OCI-LY3 (cell line): ENCODE measurements at regions not wholly inside any gene's neighbourhood (a gene's known extent, or its start where the extent isn't known, plus 50 kb on each side); places are given as distances from the start of the nearest gene placed in this dataset.
A peak's percentile ranks its signal among the peaks of the same experiment; 100 is the strongest.

Experiments used
- H2AFZ ChIP-seq: fragments of 200-600, 300-600 bp; shearing (Covaris generic); 2 replicates; pipeline ENCODE4 v1.6.0; 2014; ENCODE audit warnings: antibody characterized with exemption, low read depth, low read length
- H3K27ac ChIP-seq: fragments of 200-600, 300-600 bp; sonication (generic); 2 replicates; pipeline ENCODE4 v1.5.1; 2014; ENCODE audit warnings: mild to moderate bottlenecking, low read length, moderate library complexity, mixed read lengths
- H3K27me3 ChIP-seq: fragments of 200-600, 300-600 bp; sonication (generic); 2 replicates; pipeline ENCODE4 v1.6.1; 2014; ENCODE audit warnings: low read depth, low read length, mixed read lengths
- H3K36me3 ChIP-seq: fragments of 200-600, 300-600 bp; sonication (generic); replicated peaks from 2 replicates; pipeline ENCODE3; 2014; ENCODE audit warnings: low read depth, low read length, mixed read lengths
- H3K4me1 ChIP-seq: fragments of 300-600, 200-600 bp; sonication (generic); 2 replicates; pipeline ENCODE4 v1.6.1; 2014; ENCODE audit warnings: low read length, mixed read lengths
- H3K4me2 ChIP-seq: fragments of 200-600, 300-600 bp; sonication (generic); 2 replicates; pipeline ENCODE4 v1.6.1; 2014; ENCODE audit warnings: low read length, mixed read lengths
- H3K4me3 ChIP-seq: fragments of 300-600, 200-600 bp; sonication (generic); 2 replicates; pipeline ENCODE4 v1.5.1; 2014; ENCODE audit warnings: antibody characterized with exemption, mild to moderate bottlenecking, low read length, moderate library complexity
- H3K79me2 ChIP-seq: fragments of 300-600, 200-600 bp; shearing (Covaris generic); 2 replicates; pipeline ENCODE4 v1.6.1; 2014; ENCODE audit warnings: mild to moderate bottlenecking, low read length, mixed read lengths
- H3K9ac ChIP-seq: fragments of 300-600, 200-600 bp; shearing (Covaris generic); 2 replicates; pipeline ENCODE4 v1.6.0; 2014; ENCODE audit warnings: mild to moderate bottlenecking, low read length, moderate library complexity
- H3K9me3 ChIP-seq: fragments of 200-600, 300-600 bp; shearing (Covaris generic); 2 replicates; pipeline ENCODE4 v1.6.1; 2014; ENCODE audit warnings: low read length, mixed read lengths; ENCODE audit not compliant: insufficient read depth
- H4K20me1 ChIP-seq: fragments of 200-600, 300-600 bp; sonication (generic); 2 replicates; pipeline ENCODE4 v1.6.1; 2016; ENCODE audit warnings: low read length, mixed read lengths; ENCODE audit not compliant: insufficient read depth
- CTCF ChIP-seq: fragments of 200-600, 300-600 bp; sonication (generic); IDR thresholded peaks from 2 replicates; pipeline ENCODE4 v1.5.1; 2014; ENCODE audit warnings: antibody characterized with exemption, low read length, low read depth
- EZH2phosphoT487 ChIP-seq: fragments of 200-600 bp; shearing (Covaris generic); IDR thresholded peaks from 2 replicates; pipeline ENCODE4 v1.6.1; 2018; ENCODE audit warnings: antibody characterized with exemption, mixed run types, low read depth

- Histone ChIP-seq H3K4me2 (no peak overlapping the region), H2AFZ (no peak overlapping the region)
- TF ChIP-seq EZH2phosphoT487 (no peak), CTCF (no peak)
Observed at GRCh38 chr2:7233126-7233525, 315.9 kb downstream of the RNF144A start.

GRCh38 chr2:7237466-7237865 is 320.3 kb downstream of the RNF144A start:
- Histone ChIP-seq H3K4me3 (no peak overlapping the region), H4K20me1 (no peaks in the 10 kb centered on the region), H3K9ac (no peak overlapping the region), H3K4me1 (peaks cover 6% of the 10 kb centered on the region), H3K4me2 (no peak overlapping the region), H2AFZ (no peak overlapping the region), H3K79me2 (no peaks in the 10 kb centered on the region), H3K36me3 (no peaks in the 10 kb centered on the region), H3K27me3 (peaks cover 14% of the 10 kb centered on the region; the same call in 1 of the 2 replicates), H3K9me3 (no peaks in the 10 kb centered on the region), H3K27ac (no peak overlapping the region)
- no peak for TF ChIP-seq EZH2phosphoT487

More at GRCh38 chr2:7233126-7233525, 315.9 kb downstream of the RNF144A start:
- Histone ChIP-seq H3K27ac (no peak overlapping the region), H3K36me3 (no peaks in the 10 kb centered on the region), H4K20me1 (no peaks in the 10 kb centered on the region), H3K27me3 (peaks cover 14% of the 10 kb centered on the region; the same call in 1 of the 2 replicates), H3K4me3 (no peak overlapping the region), H3K4me1 (no peaks in the 10 kb centered on the region), H3K9ac (no peak overlapping the region), H3K9me3 (no peaks in the 10 kb centered on the region), H3K79me2 (no peaks in the 10 kb centered on the region)

- no peak overlapping the region for H2AFZ ChIP-seq
- H3K9ac ChIP-seq: no peak overlapping the region
- H4K20me1 ChIP-seq: no peaks in the 10 kb centered on the region
- H3K27ac ChIP-seq: no peak overlapping the region
- peaks cover 14% of the 10 kb centered on the region; the same call in 1 of the 2 replicates for H3K27me3 ChIP-seq
- H3K36me3 ChIP-seq: no peaks in the 10 kb centered on the region
- H3K9me3 ChIP-seq: no peaks in the 10 kb centered on the region
- TF ChIP-seq EZH2phosphoT487: no peak
- no peak overlapping the region for H3K4me3 ChIP-seq
- H3K4me1 ChIP-seq: peaks cover 11% of the 10 kb centered on the region
- H3K79me2 ChIP-seq: no peaks in the 10 kb centered on the region
- H3K4me2 ChIP-seq: no peak overlapping the region
Observed at GRCh38 chr2:7239078-7239477, 321.9 kb downstream of the RNF144A start.

GRCh38 chr2:7241041-7241745 is 324.0 kb downstream of the RNF144A start:
- Histone ChIP-seq H3K9me3 (no peaks in the 10 kb centered on the region), H3K4me3 (no peak overlapping the region), H2AFZ (no peak overlapping the region), H3K27me3 (peaks cover 6% of the 10 kb centered on the region; the same call in 1 of the 2 replicates), H4K20me1 (no peaks in the 10 kb centered on the region), H3K79me2 (no peaks in the 10 kb centered on the region), H3K36me3 (no peaks in the 10 kb centered on the region), H3K4me1 (peaks cover 11% of the 10 kb centered on the region), H3K9ac (no peak overlapping the region), H3K4me2 (no peak overlapping the region), H3K27ac (no peak overlapping the region)
- no peak for TF ChIP-seq CTCF

- no peak overlapping the region for H3K9ac ChIP-seq
- TF ChIP-seq EZH2phosphoT487: no peak
- TF ChIP-seq CTCF: no peak
- H3K79me2 ChIP-seq: no peaks in the 10 kb centered on the region
- H4K20me1 ChIP-seq: no peaks in the 10 kb centered on the region
- no peaks in the 10 kb centered on the region for H3K36me3 ChIP-seq
- peak overlapping the region; percentile 38 for H3K4me2 ChIP-seq
- H3K27ac ChIP-seq: no peak overlapping the region
- 0 out of 2 replicates have a peak, but pooled peaks cover 4% of the 10 kb centered on the region for H3K27me3 ChIP-seq
- H3K4me1 ChIP-seq: peaks cover 11% of the 10 kb centered on the region
- H2AFZ ChIP-seq: no peak overlapping the region
- H3K9me3 ChIP-seq: no peaks in the 10 kb centered on the region
- H3K4me3 ChIP-seq: no peak overlapping the region
Observed at GRCh38 chr2:7242189-7242867, 325.1 kb downstream of the RNF144A start.
